ENCODE measurements at regions not wholly inside any gene's neighbourhood (a gene's known extent, or its start where the extent isn't known, plus 50 kb on each side); places are given as distances from the start of the nearest gene placed in this dataset.

DNA sequence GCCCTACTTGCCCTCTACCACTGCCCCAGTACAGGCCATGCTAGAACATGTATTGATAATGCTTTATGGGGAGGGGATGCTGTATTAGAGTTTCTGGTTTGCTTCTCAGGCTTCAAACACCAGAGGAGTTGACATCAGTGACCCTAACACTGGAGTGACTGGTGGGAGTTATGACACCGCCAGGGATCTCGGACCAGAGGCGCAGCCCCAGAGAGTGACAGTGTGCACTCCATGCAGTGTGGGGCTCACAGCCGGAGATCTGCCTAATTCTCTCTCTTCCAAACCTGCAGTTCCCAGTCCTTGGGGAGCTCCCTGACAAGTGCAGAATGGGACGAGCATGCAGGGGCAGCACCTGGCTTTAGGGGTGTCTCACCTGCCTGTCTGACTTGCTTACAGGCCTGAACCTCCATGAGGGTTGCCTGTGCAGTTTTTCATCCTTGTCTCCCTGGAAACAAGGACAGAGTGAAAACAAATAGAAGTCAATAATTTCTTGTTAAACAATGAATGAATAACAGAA is 244.9 kb upstream of the MYT1L start:
- no peak for DNase-seq (ENCODE audit: low read depth, low spot score)
- Histone ChIP-seq H3K9me3 (ENCODE audit: control insufficient read depth, insufficient read depth, low read length) (no peaks in the 10 kb centered on the region), H3K27me3 (ENCODE audit: control insufficient read depth, insufficient read depth, low read length) (no peaks in the 10 kb centered on the region), H3K4me3 (ENCODE audit: low read length) (no peak overlapping the region), H3K27ac (ENCODE audit: low read length) (no peak overlapping the region), H3K4me1 (ENCODE audit: control insufficient read depth, insufficient read depth, low read length) (no peaks in the 10 kb centered on the region), H3K36me3 (ENCODE audit: control insufficient read depth, insufficient read depth, low read length) (0 out of 2 replicates have a peak, but pooled peaks cover 3% of the 10 kb centered on the region)
- no CpG with 5 or more reads among the region's 5 CpGs for WGBS (ENCODE audit: insufficient coverage, insufficient read length)

DNA sequence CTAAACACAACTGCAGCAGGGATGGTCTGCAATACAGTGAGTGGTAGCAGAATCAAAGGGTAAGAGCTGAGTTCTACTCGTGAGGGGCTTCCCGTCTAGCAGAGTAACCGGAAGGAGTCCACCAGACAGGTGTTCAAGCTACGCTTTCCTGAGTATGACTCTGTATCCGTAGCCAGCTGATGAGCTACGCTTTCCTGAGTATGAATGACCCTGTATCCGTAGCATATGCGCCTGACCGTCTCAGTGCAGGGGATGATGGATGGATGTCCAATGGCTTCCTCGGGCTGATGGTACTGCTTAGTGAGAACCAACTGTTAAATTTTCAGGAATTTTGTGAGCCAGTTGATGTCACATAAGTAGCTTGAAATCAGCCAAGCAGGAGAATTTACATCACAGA is 244.1 kb upstream of the MYT1L start:
- no peaks in the 10 kb centered on the region for H3K27me3 ChIP-seq (ENCODE audit: control insufficient read depth, insufficient read depth, low read length)
- no peak overlapping the region for H3K27ac ChIP-seq (ENCODE audit: low read length)

DNA sequence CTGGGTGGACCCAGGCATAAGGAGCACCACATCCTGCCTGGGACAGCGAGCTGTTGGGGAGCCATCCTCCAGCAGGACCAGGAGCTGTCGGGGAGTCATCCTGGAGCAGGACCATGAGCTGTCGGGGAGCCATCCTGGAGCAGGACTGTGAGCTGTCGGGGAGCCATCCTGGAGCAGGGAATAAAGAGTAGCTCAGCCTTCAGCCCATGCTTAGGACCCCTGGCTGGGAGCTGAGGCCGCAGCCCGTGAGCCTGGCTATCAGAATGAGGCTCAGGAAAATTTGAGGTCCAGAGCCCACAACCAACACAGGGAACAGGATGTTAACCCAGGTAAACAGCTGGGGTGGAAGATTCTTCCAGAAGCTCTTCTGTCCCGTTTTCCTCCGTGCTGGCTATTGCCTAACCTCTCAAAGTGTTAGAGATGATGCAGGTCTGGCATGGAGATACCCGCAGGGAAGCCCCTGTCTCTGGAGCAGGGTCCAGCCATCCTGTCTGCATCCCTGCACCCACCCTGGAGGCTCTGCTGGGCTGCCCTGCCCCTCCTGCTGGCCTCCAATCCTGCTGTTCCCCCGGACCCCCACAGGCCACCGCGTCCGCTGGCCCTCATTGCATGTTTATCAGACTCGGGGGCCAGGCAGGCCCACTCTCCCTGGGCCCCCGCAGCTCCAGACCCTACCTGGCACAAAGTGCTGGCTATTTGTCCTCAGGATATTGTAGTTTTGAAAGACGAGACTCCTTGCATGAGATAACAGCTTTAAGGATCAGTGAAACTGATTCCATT is 243.5 kb upstream of the MYT1L start:
- no CpG with 5 or more reads among the region's 16 CpGs for WGBS (ENCODE audit: insufficient coverage, insufficient read length)
- Histone ChIP-seq H3K4me1 (ENCODE audit: control insufficient read depth, insufficient read depth, low read length) (no peaks in the 10 kb centered on the region), H3K4me3 (ENCODE audit: low read length) (no peak overlapping the region; the same call in 1 of the 2 replicates)

More for the DNA sequence above, 244.1 kb upstream of the MYT1L start:
- WGBS (ENCODE audit: insufficient coverage, insufficient read length), result no CpG with 5 or more reads among the region's 10 CpGs
- H3K9me3 ChIP-seq (ENCODE audit: control insufficient read depth, insufficient read depth, low read length), result no peaks in the 10 kb centered on the region
- DNase-seq (ENCODE audit: low read depth, low spot score), result no peak
- H3K4me1 ChIP-seq (ENCODE audit: control insufficient read depth, insufficient read depth, low read length), result no peaks in the 10 kb centered on the region
- H3K4me3 ChIP-seq (ENCODE audit: low read length), result no peak overlapping the region
- 0 out of 2 replicates have a peak, but pooled peaks cover 3% of the 10 kb centered on the region for H3K36me3 ChIP-seq (ENCODE audit: control insufficient read depth, insufficient read depth, low read length)

DNA sequence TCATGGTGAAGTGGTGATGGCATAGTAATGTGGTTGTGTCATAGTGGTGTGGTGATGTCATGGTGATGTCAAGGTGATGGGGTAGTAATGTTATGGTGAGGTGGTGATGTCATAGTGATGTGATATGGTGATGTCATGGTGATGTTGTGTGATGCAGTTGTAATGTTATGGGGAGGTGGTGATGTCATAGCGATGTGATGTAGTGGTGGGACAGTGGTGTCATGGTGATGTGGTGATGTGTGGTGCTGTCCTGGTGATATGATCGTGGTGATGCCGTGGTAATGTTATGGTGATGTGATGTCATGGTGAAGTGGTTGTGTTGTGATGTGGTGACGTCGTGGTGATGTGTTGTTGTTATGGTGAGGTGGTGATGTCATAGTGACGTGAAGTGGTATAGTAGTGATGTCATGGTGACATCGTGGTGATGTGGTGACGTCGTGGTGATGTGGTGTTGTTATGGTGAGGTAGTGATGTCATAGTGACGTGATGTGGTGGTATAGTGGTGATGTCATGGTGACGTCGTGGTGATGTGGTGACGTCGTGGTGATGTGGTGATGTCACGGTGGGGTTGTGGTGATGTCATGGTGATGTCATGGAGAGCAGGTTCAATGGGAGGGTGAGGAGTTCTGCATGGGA is 242.7 kb upstream of the MYT1L start:
- H3K27me3 ChIP-seq (ENCODE audit: control insufficient read depth, insufficient read depth, low read length), result no peaks in the 10 kb centered on the region
- no peaks in the 10 kb centered on the region for H3K4me1 ChIP-seq (ENCODE audit: control insufficient read depth, insufficient read depth, low read length)
- 0 out of 2 replicates have a peak, but pooled peaks cover 3% of the 10 kb centered on the region for H3K36me3 ChIP-seq (ENCODE audit: control insufficient read depth, insufficient read depth, low read length)
- WGBS (ENCODE audit: insufficient coverage, insufficient read length), result 100% methylated on average over 14 of the region's 15 CpGs
- no peak overlapping the region for H3K4me3 ChIP-seq (ENCODE audit: low read length)
- H3K27ac ChIP-seq (ENCODE audit: low read length), result no peak overlapping the region
- DNase-seq (ENCODE audit: low read depth, low spot score), result no peak
- no peaks in the 10 kb centered on the region for H3K9me3 ChIP-seq (ENCODE audit: control insufficient read depth, insufficient read depth, low read length)

More for the DNA sequence above, 243.5 kb upstream of the MYT1L start:
- H3K36me3 ChIP-seq (ENCODE audit: control insufficient read depth, insufficient read depth, low read length), result 0 out of 2 replicates have a peak, but pooled peaks cover 3% of the 10 kb centered on the region
- H3K27me3 ChIP-seq (ENCODE audit: control insufficient read depth, insufficient read depth, low read length), result no peaks in the 10 kb centered on the region
- DNase-seq (ENCODE audit: low read depth, low spot score), result no peak
- no peaks in the 10 kb centered on the region for H3K9me3 ChIP-seq (ENCODE audit: control insufficient read depth, insufficient read depth, low read length)
- H3K27ac ChIP-seq (ENCODE audit: low read length), result no peak overlapping the region

DNA sequence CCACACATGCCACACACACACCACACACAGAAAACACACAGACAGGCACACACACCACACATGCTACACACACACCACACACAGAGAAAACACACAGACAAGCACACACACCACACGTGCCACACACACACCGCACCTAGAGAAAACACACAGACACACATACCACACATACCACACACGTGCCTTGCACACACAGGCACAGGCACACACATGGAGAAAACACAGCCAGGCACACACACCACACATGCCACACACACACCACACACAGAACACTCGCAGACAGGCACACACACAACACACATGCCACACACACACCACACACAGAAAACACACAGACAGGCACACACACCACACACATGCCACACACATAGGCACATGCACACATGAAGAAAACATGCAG is 242.1 kb upstream of the MYT1L start:
- Histone ChIP-seq H3K27me3 (ENCODE audit: control insufficient read depth, insufficient read depth, low read length) (no peaks in the 10 kb centered on the region), H3K9me3 (ENCODE audit: control insufficient read depth, insufficient read depth, low read length) (no peaks in the 10 kb centered on the region), H3K4me1 (ENCODE audit: control insufficient read depth, insufficient read depth, low read length) (no peaks in the 10 kb centered on the region), H3K27ac (ENCODE audit: low read length) (no peak overlapping the region), H3K4me3 (ENCODE audit: low read length) (no peak overlapping the region), H3K36me3 (ENCODE audit: control insufficient read depth, insufficient read depth, low read length) (0 out of 2 replicates have a peak, but pooled peaks cover 3% of the 10 kb centered on the region)
- WGBS (ENCODE audit: insufficient coverage, insufficient read length), result no CpG with 5 or more reads among the region's 4 CpGs
- DNase-seq (ENCODE audit: low read depth, low spot score), result no peak

DNA sequence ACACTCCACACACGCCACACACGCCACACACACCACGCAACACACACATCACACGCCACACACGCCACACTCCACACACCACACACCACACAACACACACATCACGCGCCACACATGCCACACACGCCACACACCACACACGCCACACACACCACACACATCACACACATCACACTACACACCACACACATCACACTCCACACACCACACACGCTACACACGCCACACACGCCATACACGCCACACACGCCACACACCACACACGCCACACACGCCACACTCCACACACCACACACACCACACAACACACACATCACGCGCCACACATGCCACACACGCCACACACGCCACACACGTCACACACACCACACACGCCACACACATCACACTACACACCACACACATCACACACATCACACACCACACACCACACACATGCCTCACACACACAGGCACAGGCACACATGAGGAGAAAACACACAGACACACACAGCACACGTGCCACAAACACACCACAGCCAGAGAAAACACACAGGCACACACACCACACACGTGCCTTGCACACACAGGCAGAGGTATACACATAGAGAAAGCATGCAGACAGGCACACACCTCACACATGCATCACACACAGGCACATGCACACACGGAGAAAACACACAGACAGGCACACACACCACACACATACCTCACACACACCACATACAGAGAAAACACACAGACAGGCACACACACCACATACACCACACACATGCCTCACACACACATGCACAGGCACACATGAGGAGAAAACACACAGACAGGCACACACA is 241.5 kb upstream of the MYT1L start:
- H3K27ac ChIP-seq (ENCODE audit: low read length), result no peak overlapping the region
- no peaks in the 10 kb centered on the region for H3K9me3 ChIP-seq (ENCODE audit: control insufficient read depth, insufficient read depth, low read length)
- no peak for DNase-seq (ENCODE audit: low read depth, low spot score)
- 0 out of 2 replicates have a peak, but pooled peaks cover 3% of the 10 kb centered on the region for H3K36me3 ChIP-seq (ENCODE audit: control insufficient read depth, insufficient read depth, low read length)
- H3K27me3 ChIP-seq (ENCODE audit: control insufficient read depth, insufficient read depth, low read length), result no peaks in the 10 kb centered on the region
- H3K4me3 ChIP-seq (ENCODE audit: low read length), result no peak overlapping the region
- WGBS (ENCODE audit: insufficient coverage, insufficient read length), result 100% methylated on average over 21 of the region's 25 CpGs
- no peaks in the 10 kb centered on the region for H3K4me1 ChIP-seq (ENCODE audit: control insufficient read depth, insufficient read depth, low read length)

DNA sequence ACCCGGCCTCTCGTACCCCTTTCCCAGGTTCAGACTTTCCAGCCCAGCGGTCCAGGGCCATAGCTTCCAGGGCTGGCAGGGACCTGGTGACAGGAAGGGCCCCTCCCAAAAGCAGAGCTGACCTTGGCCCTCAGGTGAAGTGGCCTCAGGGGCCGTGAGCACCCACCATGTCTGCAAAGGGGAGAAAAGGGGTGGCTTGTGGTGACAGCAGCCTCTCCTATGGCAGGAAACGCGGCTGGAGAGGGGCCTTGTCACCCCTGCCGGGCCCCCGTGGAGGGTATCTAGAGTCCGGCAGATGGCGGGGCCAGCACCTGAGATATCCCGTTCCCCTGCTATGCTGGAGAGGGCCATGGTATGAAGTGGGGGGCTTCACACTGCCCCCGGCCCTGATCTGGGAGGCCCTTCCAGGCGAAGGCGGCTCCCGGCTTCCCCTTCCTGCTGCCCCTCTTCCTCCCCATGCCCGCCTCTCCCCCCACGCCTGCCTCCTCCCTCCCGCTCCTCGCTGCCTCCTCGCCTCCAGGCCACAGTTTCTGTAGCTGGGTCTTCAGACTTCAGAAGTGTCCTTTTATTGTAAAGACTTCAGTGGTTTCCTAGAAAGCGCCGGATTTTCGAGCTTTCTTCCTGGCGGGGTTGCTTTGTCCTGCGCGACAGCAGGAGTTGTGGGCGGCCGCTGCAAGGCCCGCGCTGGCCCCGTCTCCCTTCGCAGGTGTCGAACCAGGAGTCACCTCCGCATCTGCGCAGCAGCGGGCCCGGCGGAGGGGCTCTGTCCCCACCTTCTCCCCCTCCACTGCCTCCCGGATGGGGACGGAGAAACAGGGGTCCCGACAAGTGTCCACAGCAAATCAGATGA is 240.5 kb upstream of the MYT1L start:
- Histone ChIP-seq H3K27ac (ENCODE audit: low read length) (no peak overlapping the region), H3K4me1 (ENCODE audit: control insufficient read depth, insufficient read depth, low read length) (no peaks in the 10 kb centered on the region), H3K36me3 (ENCODE audit: control insufficient read depth, insufficient read depth, low read length) (0 out of 2 replicates have a peak, but pooled peaks cover 3% of the 10 kb centered on the region), H3K27me3 (ENCODE audit: control insufficient read depth, insufficient read depth, low read length) (no peaks in the 10 kb centered on the region), H3K4me3 (ENCODE audit: low read length) (no peak overlapping the region), H3K9me3 (ENCODE audit: control insufficient read depth, insufficient read depth, low read length) (no peaks in the 10 kb centered on the region)
- no peak for DNase-seq (ENCODE audit: low read depth, low spot score)
- WGBS (ENCODE audit: insufficient coverage, insufficient read length), result no CpG with 5 or more reads among the region's 41 CpGs

DNA sequence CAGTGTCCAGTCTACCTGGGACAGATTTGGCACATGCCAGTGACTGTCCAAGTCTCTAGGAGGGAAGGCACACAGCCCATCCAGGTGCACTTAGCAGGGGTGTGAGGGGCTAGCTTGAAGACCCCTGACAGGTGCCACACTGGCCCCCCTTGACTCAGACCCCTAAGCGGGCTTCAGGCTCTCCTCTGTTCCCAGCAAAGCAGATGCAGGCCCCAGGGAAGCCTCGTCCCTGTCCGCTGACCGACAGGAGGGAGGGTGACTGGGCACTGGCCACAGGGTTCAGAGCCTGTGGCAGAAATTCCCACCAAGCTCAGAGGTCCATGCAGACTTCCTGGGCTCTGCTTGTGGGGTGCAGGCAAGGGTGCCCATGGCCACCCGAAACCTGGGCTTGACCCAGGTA is 239.8 kb upstream of the MYT1L start:
- no peak overlapping the region for H3K4me3 ChIP-seq (ENCODE audit: low read length)
- 0 out of 2 replicates have a peak, but pooled peaks cover 3% of the 10 kb centered on the region for H3K36me3 ChIP-seq (ENCODE audit: control insufficient read depth, insufficient read depth, low read length)
- H3K9me3 ChIP-seq (ENCODE audit: control insufficient read depth, insufficient read depth, low read length), result no peaks in the 10 kb centered on the region
- no peaks in the 10 kb centered on the region for H3K27me3 ChIP-seq (ENCODE audit: control insufficient read depth, insufficient read depth, low read length)
- H3K27ac ChIP-seq (ENCODE audit: low read length), result no peak overlapping the region
- no CpG with 5 or more reads among the region's 5 CpGs for WGBS (ENCODE audit: insufficient coverage, insufficient read length)
- H3K4me1 ChIP-seq (ENCODE audit: control insufficient read depth, insufficient read depth, low read length), result no peaks in the 10 kb centered on the region
- no peak for DNase-seq (ENCODE audit: low read depth, low spot score)

DNA sequence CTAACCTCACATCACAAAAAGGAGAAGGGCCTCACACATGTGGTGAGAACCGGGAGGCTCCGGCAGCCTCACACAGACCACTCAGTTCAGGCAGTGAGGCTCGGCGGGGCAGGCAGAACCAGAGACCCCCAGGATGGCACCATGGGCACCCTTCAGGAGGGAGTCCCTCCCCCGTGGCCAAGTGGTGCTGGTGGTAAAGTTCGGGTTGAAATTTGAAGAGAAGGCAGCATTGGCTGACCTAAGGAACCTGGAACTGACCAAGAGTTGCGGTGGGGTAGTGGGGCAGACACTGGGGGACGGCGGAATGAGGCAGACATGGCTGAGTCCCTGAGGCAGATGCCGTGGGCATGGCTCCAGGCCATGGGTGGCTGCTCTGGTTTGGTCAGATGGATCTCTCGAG is 239.3 kb upstream of the MYT1L start:
- no peak overlapping the region for H3K4me3 ChIP-seq (ENCODE audit: low read length)
- H3K9me3 ChIP-seq (ENCODE audit: control insufficient read depth, insufficient read depth, low read length), result no peaks in the 10 kb centered on the region
- 0 out of 2 replicates have a peak, but pooled peaks cover 3% of the 10 kb centered on the region for H3K36me3 ChIP-seq (ENCODE audit: control insufficient read depth, insufficient read depth, low read length)
- H3K27ac ChIP-seq (ENCODE audit: low read length), result no peak overlapping the region
- no CpG with 5 or more reads among the region's 11 CpGs for WGBS (ENCODE audit: insufficient coverage, insufficient read length)
- no peak for DNase-seq (ENCODE audit: low read depth, low spot score)
- no peaks in the 10 kb centered on the region for H3K4me1 ChIP-seq (ENCODE audit: control insufficient read depth, insufficient read depth, low read length)
- no peaks in the 10 kb centered on the region for H3K27me3 ChIP-seq (ENCODE audit: control insufficient read depth, insufficient read depth, low read length)

Data from iPS DF 6.9 (cell line).